Islet of Langerhans (tissue), 1 donor: ENCODE measurements at regions not wholly inside any gene's neighbourhood (a gene's known extent, or its start where the extent isn't known, plus 50 kb on each side); places are given as distances from the start of the nearest gene placed in this dataset.

ENCODE experiments used
- FAIRE-seq: peaks from one replicate; lab custom pipeline; 2011; peaks lifted over from hg19 to GRCh38; lab: Jason Lieb, UNC

DNA sequence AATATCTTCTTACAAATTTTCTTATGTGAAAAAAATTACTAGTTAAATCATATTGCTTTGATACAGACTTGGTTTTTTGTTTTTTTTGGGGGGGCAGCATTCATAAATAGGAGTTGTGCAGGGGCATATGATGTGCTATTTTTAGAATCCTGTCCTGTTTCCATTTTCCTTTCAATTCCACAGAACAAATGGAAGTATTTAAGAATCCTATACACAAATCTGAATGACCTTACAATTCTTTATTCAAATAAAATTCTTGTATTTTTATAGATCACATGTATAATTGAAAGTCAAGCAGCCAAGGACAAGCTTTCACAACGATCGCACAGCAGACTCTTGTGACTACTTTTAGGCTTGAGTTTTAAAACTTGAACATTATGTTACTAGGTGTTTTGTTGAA, 523.9 kb downstream of the ANKRD50 start:
- FAIRE-seq = no peak

- no peak for FAIRE-seq
These were observed 523.0 kb downstream of the ANKRD50 start for GRCh38 chr4:124189545-124189944.

DNA sequence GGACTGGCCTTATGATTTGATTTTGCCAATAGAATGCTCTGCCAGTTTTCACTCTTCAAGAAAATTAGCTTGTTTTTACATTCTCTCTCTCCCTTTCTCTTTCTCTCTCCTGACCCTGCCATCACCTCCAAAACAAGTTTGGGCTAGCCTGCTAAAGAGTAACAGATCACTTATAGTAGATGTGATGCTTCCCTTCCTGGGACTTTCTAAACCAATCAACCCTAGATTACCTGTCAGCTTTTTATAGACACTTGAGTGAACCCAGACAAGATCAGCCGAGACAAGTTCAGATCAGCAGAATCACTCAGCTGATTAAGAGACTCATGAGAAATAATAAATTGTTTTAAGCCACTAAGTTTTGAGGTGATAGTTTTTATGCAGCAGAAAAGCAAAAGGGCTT, 521.2 kb downstream of the ANKRD50 start:
- no peak for FAIRE-seq

- no peak for FAIRE-seq
These were observed 520.0 kb downstream of the ANKRD50 start for GRCh38 chr4:124192544-124192943.

- FAIRE-seq = no peak
These were observed 513.3 kb downstream of the ANKRD50 start for GRCh38 chr4:124199185-124199584.

- no peak for FAIRE-seq
These were observed 512.8 kb downstream of the ANKRD50 start for GRCh38 chr4:124199755-124200154.

GRCh38 chr4:124201636-124202035, 510.9 kb downstream of the ANKRD50 start:
- FAIRE-seq = no peak

GRCh38 chr4:124202099-124202498, 510.4 kb downstream of the ANKRD50 start:
- FAIRE-seq = no peak

DNA sequence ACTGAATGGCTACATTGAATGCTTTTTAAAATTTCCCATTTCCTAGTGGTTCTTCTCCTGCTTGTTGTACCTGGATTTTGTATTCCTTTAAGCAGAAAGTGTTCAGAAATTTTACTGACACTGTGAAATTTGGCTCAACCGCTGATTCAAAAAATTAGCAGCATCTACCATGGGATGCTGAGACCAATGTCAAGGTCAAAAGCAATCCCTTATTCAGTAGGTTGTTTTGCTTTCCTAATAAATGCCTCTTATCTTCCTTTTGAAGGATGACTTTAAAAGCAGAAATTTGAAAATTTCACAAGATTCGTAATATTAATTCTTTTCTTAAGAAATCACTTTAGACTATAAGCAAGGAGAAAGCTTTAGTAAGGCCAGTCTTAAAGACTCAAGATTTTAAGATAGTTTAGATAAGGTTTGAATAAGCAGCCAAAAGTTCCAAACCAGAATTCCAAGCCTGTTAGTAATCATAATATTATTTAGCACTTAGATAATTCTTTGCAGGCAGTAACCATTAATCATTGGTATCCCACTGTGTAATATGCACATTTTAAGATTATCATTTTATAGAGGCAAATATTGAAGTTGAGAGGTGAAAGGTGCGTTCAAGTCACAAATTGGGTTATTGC, 508.8 kb downstream of the ANKRD50 start:
- FAIRE-seq = no peak

DNA sequence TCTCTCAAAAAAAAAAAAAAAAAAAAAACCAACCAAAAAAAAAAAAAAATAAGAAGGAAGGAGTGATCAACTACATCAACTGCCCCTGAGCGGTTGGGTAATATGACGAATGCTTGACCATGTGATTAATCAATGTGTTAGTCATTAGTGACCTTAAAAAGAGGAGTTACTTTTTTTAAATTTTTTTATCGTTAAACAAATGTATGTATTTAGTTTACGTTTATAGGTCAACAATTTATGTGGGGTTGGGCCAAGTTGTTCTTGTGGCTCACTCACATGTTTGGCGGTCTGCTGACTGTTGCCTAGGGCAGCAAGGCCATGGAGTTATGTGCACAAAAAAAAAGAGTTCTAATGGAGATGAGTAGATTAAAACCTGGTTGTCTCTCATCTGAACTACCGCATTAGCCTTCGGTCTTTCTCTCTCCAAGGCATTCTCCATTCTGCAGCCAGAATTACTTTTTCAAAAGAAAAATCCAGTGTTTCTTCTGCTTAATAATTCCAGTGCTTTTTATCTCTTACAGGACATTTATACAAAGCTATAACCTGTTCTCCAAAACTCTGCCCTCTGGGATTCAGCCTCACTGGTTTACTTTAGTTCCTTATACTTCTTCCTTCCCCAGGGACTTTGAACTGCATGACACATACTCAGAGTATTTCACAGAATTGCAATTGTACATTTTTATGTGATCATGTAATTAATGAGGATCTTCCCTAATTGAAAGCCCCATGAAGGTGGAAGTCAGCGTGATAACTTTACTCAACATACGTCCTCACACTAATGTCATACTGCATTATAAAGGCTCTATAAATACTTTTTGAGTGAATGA, 505.5 kb downstream of the ANKRD50 start:
- no peak for FAIRE-seq

- no peak for FAIRE-seq
These were observed 503.3 kb downstream of the ANKRD50 start for GRCh38 chr4:124209211-124209610.

DNA sequence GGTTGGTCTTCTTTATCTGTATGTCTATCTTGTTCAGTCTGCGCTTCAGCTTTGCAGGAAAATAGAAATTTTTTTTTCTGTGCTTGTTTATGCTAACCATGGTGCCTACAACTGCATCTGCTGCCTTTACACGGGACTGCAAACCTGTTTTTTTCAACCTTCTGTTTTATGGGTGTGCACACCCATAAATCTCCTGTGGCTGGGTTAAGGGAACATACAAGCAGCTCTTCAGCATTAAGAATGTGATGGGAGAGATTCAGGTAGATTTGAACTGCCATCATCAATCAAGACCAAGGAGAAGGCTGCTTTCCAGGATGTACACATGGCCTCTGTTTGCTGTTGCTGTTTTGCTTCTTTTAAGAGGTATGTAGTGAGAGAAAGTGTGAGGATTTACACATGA, 502.9 kb downstream of the ANKRD50 start:
- no peak for FAIRE-seq

GRCh38 chr4:124210746-124211145, 501.8 kb downstream of the ANKRD50 start:
- FAIRE-seq = no peak

DNA sequence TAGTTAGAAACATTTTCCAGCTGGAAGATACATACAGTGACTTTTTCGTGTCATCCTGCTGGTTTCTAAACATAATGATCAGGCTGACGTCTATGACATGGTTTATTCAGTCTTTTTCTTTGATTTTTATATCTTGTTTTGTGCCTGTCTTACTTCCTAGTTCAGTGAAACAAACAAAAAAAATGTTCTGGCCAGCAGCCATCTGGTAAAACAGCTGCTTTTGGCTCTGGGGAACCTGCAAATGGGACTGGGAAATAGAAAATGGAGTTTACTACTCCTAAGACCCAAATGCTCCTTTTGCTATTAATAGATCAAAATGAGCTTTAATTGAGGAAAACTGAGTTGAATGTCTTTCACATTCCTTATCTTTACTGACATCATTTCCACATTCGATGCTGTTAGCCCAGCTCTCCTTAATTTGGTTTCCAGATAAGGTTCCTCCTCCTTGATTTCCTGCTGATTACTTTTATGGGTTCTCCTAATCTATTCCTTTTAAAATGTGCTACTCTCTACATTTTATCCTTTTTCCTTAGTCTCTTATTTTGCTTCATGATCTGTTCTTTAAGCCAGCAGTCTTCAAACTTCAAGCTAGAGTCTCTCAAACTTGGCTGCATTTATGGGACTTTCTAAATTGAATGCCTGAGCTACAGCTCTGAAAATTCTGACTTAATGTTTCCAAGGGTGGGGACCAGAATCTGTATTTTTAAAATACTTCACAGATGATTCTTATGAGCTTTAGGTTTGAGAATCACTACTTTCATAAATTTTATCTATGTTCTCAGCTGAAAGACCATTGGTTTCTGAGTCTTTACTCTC, 499.5 kb downstream of the ANKRD50 start:
- FAIRE-seq = no peak

DNA sequence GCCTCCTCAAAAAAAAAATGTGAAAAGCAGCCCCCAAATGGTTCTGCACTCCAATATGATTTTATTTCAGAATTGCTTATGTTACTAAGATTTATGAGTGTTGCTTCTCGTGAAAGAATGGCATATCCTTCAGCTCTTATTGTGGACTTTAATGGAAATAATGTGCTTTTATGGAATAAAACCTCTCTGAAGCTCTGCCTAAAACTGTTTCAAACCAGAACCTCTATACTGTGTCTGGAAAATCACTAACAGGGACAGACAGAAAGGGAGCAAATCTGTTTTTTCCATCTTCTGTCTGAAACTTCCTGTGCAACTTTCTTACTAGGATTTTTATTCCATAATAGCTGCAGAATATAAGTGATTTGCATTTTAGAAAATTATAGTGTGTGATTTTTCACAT, 493.1 kb downstream of the ANKRD50 start:
- FAIRE-seq = no peak

- no peak for FAIRE-seq
These were observed 488.3 kb downstream of the ANKRD50 start for GRCh38 chr4:124224256-124224655.

GRCh38 chr4:124227981-124228380, 484.6 kb downstream of the ANKRD50 start:
- no peak for FAIRE-seq

DNA sequence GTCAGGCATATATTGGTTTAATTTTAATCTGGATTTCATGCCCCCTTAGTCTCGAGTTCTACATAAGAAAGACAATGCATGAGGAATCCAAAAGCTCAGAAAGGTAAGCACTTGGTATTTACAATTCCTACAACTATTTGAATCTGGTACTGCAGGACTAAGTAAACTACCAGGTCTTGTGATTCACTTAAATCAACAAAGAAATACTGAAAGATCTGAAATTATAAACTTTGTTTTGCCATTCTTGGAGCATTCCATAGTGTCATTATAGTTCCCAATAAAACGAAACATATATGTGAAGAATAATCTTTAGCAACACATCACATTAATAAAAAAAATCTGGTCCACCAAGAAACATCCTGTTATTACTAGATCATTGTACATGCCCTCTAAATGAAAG, 482.3 kb downstream of the ANKRD50 start:
- FAIRE-seq = no peak

DNA sequence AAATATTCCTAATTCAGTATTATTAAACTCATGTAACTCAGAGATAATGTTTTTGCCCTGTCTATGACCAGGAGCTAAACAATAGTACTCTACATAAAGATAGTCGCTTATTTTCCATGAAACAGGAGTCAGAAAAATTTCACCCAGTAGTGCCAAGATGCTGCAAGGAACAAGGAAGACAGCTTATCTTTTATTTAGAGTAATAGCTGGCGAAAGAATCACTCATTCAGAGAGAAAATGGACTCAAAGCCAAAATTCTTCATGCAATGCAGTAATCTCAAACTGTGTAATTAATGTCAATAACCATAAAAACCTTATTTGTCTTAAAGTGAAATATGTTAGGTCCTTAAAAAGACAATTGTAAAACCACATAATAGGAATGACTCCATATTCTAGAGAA, 477.8 kb downstream of the ANKRD50 start:
- FAIRE-seq = no peak

- no peak for FAIRE-seq
These were observed 468.7 kb downstream of the ANKRD50 start for GRCh38 chr4:124243671-124244366.

GRCh38 chr4:124253080-124253479, 459.5 kb downstream of the ANKRD50 start:
- FAIRE-seq = no peak
